LNCAP (cell line): ENCODE measurements at regions not wholly inside any gene's neighbourhood (a gene's known extent, or its start where the extent isn't known, plus 50 kb on each side); places are given as distances from the start of the nearest gene placed in this dataset.

Source experiments
- TF ChIP-seq, protein P1 (sequence below): fragments of 450-650 bp; IDR thresholded peaks from 2 replicates; pipeline ENCODE4 v1.5.1; 2017; ENCODE audit warnings: mild to moderate bottlenecking

DNA sequence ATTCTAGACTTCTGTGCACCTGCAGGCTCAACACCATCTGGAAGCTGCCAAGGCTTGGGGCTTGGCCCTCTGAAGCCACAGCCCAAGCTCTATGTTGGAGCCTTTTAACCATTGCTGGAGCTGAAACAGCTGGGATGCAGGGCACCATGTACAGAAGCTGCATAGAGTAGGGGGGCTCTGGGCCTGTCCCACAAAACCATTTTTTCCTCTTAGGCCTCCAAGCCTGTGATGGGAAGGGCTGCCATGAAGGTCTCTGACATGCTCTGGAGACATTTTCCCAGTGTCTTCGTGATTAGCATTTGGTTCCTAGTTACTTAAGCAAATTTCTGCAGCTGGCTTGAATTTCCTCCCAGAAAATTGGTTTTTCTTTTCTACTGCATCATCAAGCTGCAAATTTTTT, 999.3 kb upstream of the GRIA3 start:
- TF ChIP-seq, protein P1, sequence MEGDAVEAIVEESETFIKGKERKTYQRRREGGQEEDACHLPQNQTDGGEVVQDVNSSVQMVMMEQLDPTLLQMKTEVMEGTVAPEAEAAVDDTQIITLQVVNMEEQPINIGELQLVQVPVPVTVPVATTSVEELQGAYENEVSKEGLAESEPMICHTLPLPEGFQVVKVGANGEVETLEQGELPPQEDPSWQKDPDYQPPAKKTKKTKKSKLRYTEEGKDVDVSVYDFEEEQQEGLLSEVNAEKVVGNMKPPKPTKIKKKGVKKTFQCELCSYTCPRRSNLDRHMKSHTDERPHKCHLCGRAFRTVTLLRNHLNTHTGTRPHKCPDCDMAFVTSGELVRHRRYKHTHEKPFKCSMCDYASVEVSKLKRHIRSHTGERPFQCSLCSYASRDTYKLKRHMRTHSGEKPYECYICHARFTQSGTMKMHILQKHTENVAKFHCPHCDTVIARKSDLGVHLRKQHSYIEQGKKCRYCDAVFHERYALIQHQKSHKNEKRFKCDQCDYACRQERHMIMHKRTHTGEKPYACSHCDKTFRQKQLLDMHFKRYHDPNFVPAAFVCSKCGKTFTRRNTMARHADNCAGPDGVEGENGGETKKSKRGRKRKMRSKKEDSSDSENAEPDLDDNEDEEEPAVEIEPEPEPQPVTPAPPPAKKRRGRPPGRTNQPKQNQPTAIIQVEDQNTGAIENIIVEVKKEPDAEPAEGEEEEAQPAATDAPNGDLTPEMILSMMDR, result no peak

DNA sequence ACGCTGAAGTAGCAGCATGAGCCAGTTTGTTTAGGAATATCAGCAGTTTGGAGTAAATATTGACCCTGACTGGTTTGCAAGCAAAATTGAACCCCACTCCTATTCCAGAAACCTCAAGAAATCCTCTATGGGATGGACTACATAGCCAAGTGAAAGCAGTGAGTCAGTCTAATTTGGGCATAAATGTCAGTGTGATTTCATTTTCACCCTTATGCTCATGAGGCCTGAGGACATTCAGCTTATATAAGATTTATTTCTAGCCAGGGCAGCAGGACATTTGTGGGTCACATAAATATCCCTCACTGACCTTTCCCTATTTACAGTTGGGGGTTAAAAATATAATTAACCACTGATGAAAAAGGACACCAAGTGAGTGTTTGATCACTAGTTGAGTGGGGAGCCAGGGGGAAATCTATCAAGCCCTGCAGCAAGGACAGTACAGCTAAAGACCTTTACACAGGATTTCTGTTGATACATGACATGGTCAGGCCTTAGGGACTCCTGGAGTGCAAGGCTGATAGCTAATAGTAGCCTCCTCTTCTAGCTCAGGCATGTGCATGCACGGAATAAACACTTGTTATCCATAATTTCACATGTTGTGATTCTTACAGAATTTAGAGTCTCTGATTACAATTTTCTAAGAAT, 996.9 kb upstream of the GRIA3 start:
- TF ChIP-seq, protein P1, result no peak

DNA sequence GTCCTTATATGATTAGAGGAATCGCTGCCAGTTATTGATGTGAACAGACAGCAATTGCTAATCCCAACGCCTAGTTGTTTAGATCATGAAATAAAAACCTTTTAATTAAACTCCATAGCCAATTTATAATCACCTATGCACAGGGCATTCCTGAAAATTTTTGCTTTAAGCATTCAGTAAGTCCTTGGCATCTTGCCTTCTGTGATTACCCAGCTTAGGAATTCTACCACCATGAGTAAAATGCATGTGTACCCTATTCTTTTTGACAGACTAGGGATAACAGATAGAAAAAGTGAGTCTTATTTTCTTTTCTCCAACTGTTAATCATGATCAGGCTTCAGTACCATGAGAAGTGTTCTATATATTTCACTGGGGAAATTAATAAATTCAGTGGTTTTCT, 995.3 kb upstream of the GRIA3 start:
- TF ChIP-seq, protein P1, result no peak

DNA sequence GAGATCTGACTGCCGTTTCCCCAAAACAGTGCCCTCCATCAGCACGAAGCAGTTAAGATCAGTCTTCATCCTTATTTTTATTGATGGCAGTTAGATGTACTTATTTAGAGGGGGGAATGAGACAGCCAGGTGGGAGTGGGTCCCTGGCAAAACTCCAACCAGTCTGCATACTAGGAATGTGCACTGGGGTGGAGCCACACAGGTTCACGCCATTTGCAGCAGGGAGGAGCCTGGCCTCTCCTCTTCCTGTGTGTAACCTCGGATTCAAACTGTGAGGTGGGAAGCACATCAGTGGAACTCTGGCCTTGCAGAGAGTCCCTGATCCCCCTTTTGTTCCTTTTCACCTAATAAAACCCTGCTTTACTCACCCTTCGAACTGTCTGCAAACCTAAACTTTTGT, 987.7 kb upstream of the GRIA3 start:
- TF ChIP-seq, protein P1, result no peak

DNA sequence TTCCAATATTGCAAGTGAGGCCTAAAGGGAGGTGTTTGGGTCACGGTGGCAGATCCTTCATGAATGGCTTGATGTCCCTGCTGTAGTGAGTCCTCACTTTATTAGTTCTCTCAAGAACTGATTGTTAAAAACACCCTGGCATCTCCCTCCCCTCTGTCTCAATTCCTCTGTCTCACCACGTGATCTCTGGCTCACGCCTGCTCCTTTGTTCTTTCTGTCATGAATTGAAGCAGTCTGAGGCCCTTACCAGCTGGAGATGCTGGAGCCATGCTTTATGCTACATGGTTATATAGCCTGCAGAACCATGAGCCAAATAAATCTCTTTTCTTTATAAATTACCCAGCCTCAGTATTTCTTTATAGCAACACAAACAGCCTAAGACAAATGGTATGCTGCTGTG, 980.7 kb upstream of the GRIA3 start:
- TF ChIP-seq, protein P1, result no peak

DNA sequence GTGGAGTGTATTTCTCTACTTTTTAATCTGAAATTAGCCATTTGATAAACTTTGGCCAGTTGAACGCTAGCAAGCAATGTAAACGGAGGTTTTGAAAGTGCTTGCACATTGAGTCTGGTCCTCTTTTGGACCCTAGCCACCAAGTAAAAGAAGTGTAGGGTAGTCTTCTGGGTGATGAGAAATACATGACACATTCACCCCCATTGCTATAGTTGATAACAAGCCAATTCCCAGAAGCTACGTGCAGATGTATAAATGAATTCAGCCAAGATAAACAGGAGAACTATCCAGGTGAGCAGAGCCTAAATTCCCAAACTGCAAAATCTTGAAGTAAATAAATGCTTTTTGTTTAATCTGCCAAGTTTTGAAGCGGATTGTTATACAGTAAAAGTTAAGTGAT, 965.4 kb upstream of the GRIA3 start:
- TF ChIP-seq, protein P1, result no peak

DNA sequence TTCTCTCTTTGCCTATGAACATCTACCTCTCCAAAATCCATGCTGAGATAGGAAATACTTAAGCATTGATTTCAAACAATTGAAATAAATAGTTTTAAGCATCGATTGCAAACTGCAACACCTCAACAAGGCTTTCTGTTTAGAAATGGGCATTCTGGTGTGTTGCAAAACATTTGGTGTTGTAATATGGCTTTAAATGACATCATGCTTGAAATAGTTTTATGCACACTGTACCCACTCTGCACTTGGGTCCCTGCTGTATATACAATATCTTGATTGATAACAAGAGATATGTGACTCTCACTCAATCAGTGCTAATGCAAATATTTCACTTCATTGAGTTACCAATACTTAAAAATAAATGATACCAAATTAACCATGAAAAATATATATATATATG, 964.9 kb upstream of the GRIA3 start:
- TF ChIP-seq, protein P1, result no peak

DNA sequence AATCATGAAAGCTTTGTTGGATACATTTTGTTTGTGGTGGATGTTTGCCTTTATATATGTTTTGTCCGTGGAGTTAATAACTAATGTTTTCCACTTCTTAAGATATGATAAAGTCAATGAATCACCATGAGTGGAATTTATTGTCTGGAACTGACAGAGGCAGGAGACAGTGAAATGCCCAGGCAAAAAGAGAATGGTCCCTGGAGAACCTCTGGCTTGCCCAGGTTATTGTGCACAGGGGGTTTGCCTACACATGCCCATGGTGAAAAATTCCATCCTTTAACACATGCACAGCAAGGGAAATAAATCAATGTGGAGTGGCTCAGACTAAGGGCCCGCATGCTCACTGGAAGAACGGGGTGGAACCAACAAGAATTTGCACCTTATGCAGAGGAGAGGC, 964.3 kb upstream of the GRIA3 start:
- TF ChIP-seq, protein P1, result no peak
